ENCODE measurements at regions not wholly inside any gene's neighbourhood (a gene's known extent, or its start where the extent isn't known, plus 50 kb on each side); places are given as distances from the start of the nearest gene placed in this dataset.

GRCh38 chr4:181265370-181265769, 977.8 kb upstream of the TENM3 start:
- Mint-ChIP-seq H3K27ac (no peak overlapping the region), H3K9me3 (peaks cover 0 to 7% (median 2%) of the 10 kb centered on the region in 7 donors), H3K36me3 (no peaks in the 10 kb centered on the region), H3K27me3 (no peaks in the 10 kb centered on the region), H3K4me3 (no peak overlapping the region), H3K4me1 (no peaks in the 10 kb centered on the region)
- no peak for DNase-seq
- H3K4me1 ChIP-seq (ENCODE audit: control insufficient read depth, insufficient read depth, low read length, poor library complexity, severe bottlenecking) = no peaks in the 10 kb centered on the region
- no peaks in the 10 kb centered on the region for H3K9me3 ChIP-seq (ENCODE audit: control insufficient read depth in 2 of 2, low read length in 2 of 2)
- H3K4me3 ChIP-seq (ENCODE audit: low read depth, low read length) = no peak overlapping the region
- H3K36me3 ChIP-seq (ENCODE audit: control insufficient read depth, insufficient read depth, low read length) = no peaks in the 10 kb centered on the region
- H3K27ac ChIP-seq (ENCODE audit: insufficient read depth, low read length, poor library complexity, severe bottlenecking) = no peak overlapping the region
- no peak for ATAC-seq (ENCODE audit: low read depth in 2 of 2)
- no peaks in the 10 kb centered on the region for H3K27me3 ChIP-seq (ENCODE audit: control insufficient read depth, insufficient read depth, low read length)

- Histone ChIP-seq H3K36me3 (ENCODE audit: control insufficient read depth, insufficient read depth, low read length) (no peaks in the 10 kb centered on the region), H3K4me1 (ENCODE audit: control insufficient read depth, insufficient read depth, low read length, poor library complexity, severe bottlenecking) (no peaks in the 10 kb centered on the region), H3K27ac (ENCODE audit: insufficient read depth, low read length, poor library complexity, severe bottlenecking) (no peak overlapping the region), H3K4me3 (ENCODE audit: low read depth, low read length) (no peak overlapping the region), H3K9me3 (ENCODE audit: control insufficient read depth in 2 of 2, low read length in 2 of 2) (no peaks in the 10 kb centered on the region), H3K27me3 (ENCODE audit: control insufficient read depth, insufficient read depth, low read length) (no peaks in the 10 kb centered on the region)
- Mint-ChIP-seq H3K4me3 (no peak overlapping the region), H3K27ac (no peak overlapping the region), H3K36me3 (no peaks in the 10 kb centered on the region), H3K27me3 (no peaks in the 10 kb centered on the region), H3K9me3 (peaks cover 0 to 15% (median 3%) of the 10 kb centered on the region in 7 donors), H3K4me1 (no peaks in the 10 kb centered on the region)
- no peak for DNase-seq
- no peak for ATAC-seq (ENCODE audit: low read depth in 2 of 2)
Observed at GRCh38 chr4:181271116-181271640, 972.0 kb upstream of the TENM3 start.

- H3K27me3 ChIP-seq (ENCODE audit: control insufficient read depth, insufficient read depth, low read length) = no peaks in the 10 kb centered on the region
- H3K4me3 Mint-ChIP-seq = no peak overlapping the region
- no peak for DNase-seq
- no peaks in the 10 kb centered on the region for H3K27me3 Mint-ChIP-seq
- no peak overlapping the region for H3K4me3 ChIP-seq (ENCODE audit: low read depth, low read length)
- H3K9me3 Mint-ChIP-seq = peaks cover 1 to 21% (median 3%) of the 10 kb centered on the region in 7 donors
- H3K27ac ChIP-seq (ENCODE audit: insufficient read depth, low read length, poor library complexity, severe bottlenecking) = no peak overlapping the region
- no peaks in the 10 kb centered on the region for H3K36me3 Mint-ChIP-seq
- H3K36me3 ChIP-seq (ENCODE audit: control insufficient read depth, insufficient read depth, low read length) = no peaks in the 10 kb centered on the region
- no peaks in the 10 kb centered on the region for H3K4me1 Mint-ChIP-seq
- ATAC-seq (ENCODE audit: low read depth in 2 of 2) = no peak
- H3K9me3 ChIP-seq (ENCODE audit: control insufficient read depth in 2 of 2, low read length in 2 of 2) = no peaks in the 10 kb centered on the region
- no peak overlapping the region for H3K27ac Mint-ChIP-seq
- H3K4me1 ChIP-seq (ENCODE audit: control insufficient read depth, insufficient read depth, low read length, poor library complexity, severe bottlenecking) = no peaks in the 10 kb centered on the region
Observed at GRCh38 chr4:181272422-181272821, 970.8 kb upstream of the TENM3 start.

GRCh38 chr4:181278941-181279340, 964.3 kb upstream of the TENM3 start:
- Histone ChIP-seq H3K4me3 (ENCODE audit: low read depth, low read length) (no peak overlapping the region), H3K36me3 (ENCODE audit: control insufficient read depth, insufficient read depth, low read length) (no peaks in the 10 kb centered on the region), H3K4me1 (ENCODE audit: control insufficient read depth, insufficient read depth, low read length, poor library complexity, severe bottlenecking) (no peaks in the 10 kb centered on the region), H3K27me3 (ENCODE audit: control insufficient read depth, insufficient read depth, low read length) (no peaks in the 10 kb centered on the region), H3K27ac (ENCODE audit: insufficient read depth, low read length, poor library complexity, severe bottlenecking) (no peak overlapping the region), H3K9me3 (ENCODE audit: control insufficient read depth in 2 of 2, low read length in 2 of 2) (no peaks in the 10 kb centered on the region)
- Mint-ChIP-seq H3K4me1 (no peaks in the 10 kb centered on the region), H3K27ac (no peak overlapping the region), H3K4me3 (no peak overlapping the region), H3K27me3 (no peaks in the 10 kb centered on the region), H3K9me3 (peaks cover 0 to 16% (median 9%) of the 10 kb centered on the region in 7 donors), H3K36me3 (no peaks in the 10 kb centered on the region)
- DNase-seq (no peak), ATAC-seq (ENCODE audit: low read depth in 2 of 2) (no peak)

- no peaks in the 10 kb centered on the region for H3K4me1 ChIP-seq (ENCODE audit: control insufficient read depth, insufficient read depth, low read length, poor library complexity, severe bottlenecking)
- no peak for ATAC-seq (ENCODE audit: low read depth in 2 of 2)
- DNase-seq = no peak
- no peak overlapping the region for H3K27ac Mint-ChIP-seq
- H3K9me3 ChIP-seq (ENCODE audit: control insufficient read depth in 2 of 2, low read length in 2 of 2) = no peaks in the 10 kb centered on the region
- no peaks in the 10 kb centered on the region for H3K27me3 Mint-ChIP-seq
- no peaks in the 10 kb centered on the region for H3K36me3 Mint-ChIP-seq
- H3K36me3 ChIP-seq (ENCODE audit: control insufficient read depth, insufficient read depth, low read length) = no peaks in the 10 kb centered on the region
- no peak overlapping the region for H3K4me3 ChIP-seq (ENCODE audit: low read depth, low read length)
- no peaks in the 10 kb centered on the region for H3K27me3 ChIP-seq (ENCODE audit: control insufficient read depth, insufficient read depth, low read length)
- H3K9me3 Mint-ChIP-seq = peaks cover 2 to 16% (median 8%) of the 10 kb centered on the region in 7 donors
- no peaks in the 10 kb centered on the region for H3K4me1 Mint-ChIP-seq
- no peak overlapping the region for H3K27ac ChIP-seq (ENCODE audit: insufficient read depth, low read length, poor library complexity, severe bottlenecking)
- no peak overlapping the region for H3K4me3 Mint-ChIP-seq
Observed at GRCh38 chr4:181281451-181281850, 961.8 kb upstream of the TENM3 start.

GRCh38 chr4:181289198-181289597, 954.0 kb upstream of the TENM3 start:
- Histone ChIP-seq H3K4me1 (ENCODE audit: control insufficient read depth, insufficient read depth, low read length, poor library complexity, severe bottlenecking) (no peaks in the 10 kb centered on the region), H3K9me3 (ENCODE audit: control insufficient read depth in 2 of 2, low read length in 2 of 2) (no peaks in the 10 kb centered on the region), H3K4me3 (ENCODE audit: low read depth, low read length) (no peak overlapping the region), H3K27ac (ENCODE audit: insufficient read depth, low read length, poor library complexity, severe bottlenecking) (no peak overlapping the region), H3K36me3 (ENCODE audit: control insufficient read depth, insufficient read depth, low read length) (no peaks in the 10 kb centered on the region), H3K27me3 (ENCODE audit: control insufficient read depth, insufficient read depth, low read length) (no peaks in the 10 kb centered on the region)
- DNase-seq = no peak
- no peak overlapping the region for H3K27ac Mint-ChIP-seq
- H3K4me3 Mint-ChIP-seq = no peak overlapping the region
- H3K36me3 Mint-ChIP-seq = no peaks in the 10 kb centered on the region
- ATAC-seq (ENCODE audit: low read depth in 2 of 2) = no peak
- H3K27me3 Mint-ChIP-seq = no peaks in the 10 kb centered on the region
- H3K4me1 Mint-ChIP-seq = no peaks in the 10 kb centered on the region
- H3K9me3 Mint-ChIP-seq = peaks cover 0 to 11% (median 4%) of the 10 kb centered on the region in 7 donors

GRCh38 chr4:181291615-181292014, 951.6 kb upstream of the TENM3 start:
- DNase-seq = no peak
- H3K27me3 ChIP-seq (ENCODE audit: control insufficient read depth, insufficient read depth, low read length) = no peaks in the 10 kb centered on the region
- Mint-ChIP-seq H3K4me3 (no peak overlapping the region), H3K27me3 (no peaks in the 10 kb centered on the region), H3K36me3 (no peaks in the 10 kb centered on the region), H3K9me3 (peaks cover 0 to 9% (median 4%) of the 10 kb centered on the region in 7 donors), H3K4me1 (no peaks in the 10 kb centered on the region), H3K27ac (no peak overlapping the region)
- H3K4me1 ChIP-seq (ENCODE audit: control insufficient read depth, insufficient read depth, low read length, poor library complexity, severe bottlenecking) = no peaks in the 10 kb centered on the region
- H3K36me3 ChIP-seq (ENCODE audit: control insufficient read depth, insufficient read depth, low read length) = no peaks in the 10 kb centered on the region
- ATAC-seq (ENCODE audit: low read depth in 2 of 2) = no peak
- no peak overlapping the region for H3K27ac ChIP-seq (ENCODE audit: insufficient read depth, low read length, poor library complexity, severe bottlenecking)
- no peaks in the 10 kb centered on the region for H3K9me3 ChIP-seq (ENCODE audit: control insufficient read depth in 2 of 2, low read length in 2 of 2)
- no peak overlapping the region for H3K4me3 ChIP-seq (ENCODE audit: low read depth, low read length)

- no peaks in the 10 kb centered on the region for H3K4me1 Mint-ChIP-seq
Observed at GRCh38 chr4:181293014-181293413, 950.2 kb upstream of the TENM3 start.

More at GRCh38 chr4:181293014-181293413, 950.2 kb upstream of the TENM3 start:
- Mint-ChIP-seq H3K36me3 (no peaks in the 10 kb centered on the region), H3K27ac (peak overlapping the region in 1 of 3 donors; percentile 71), H3K9me3 (peaks cover 0 to 10% (median 5%) of the 10 kb centered on the region in 7 donors), H3K4me3 (no peak overlapping the region), H3K27me3 (no peaks in the 10 kb centered on the region)
- no peak for DNase-seq
- Histone ChIP-seq H3K27me3 (ENCODE audit: control insufficient read depth, insufficient read depth, low read length) (no peaks in the 10 kb centered on the region), H3K4me3 (ENCODE audit: low read depth, low read length) (no peak overlapping the region), H3K4me1 (ENCODE audit: control insufficient read depth, insufficient read depth, low read length, poor library complexity, severe bottlenecking) (no peaks in the 10 kb centered on the region), H3K36me3 (ENCODE audit: control insufficient read depth, insufficient read depth, low read length) (no peaks in the 10 kb centered on the region), H3K9me3 (ENCODE audit: control insufficient read depth in 2 of 2, low read length in 2 of 2) (no peaks in the 10 kb centered on the region), H3K27ac (ENCODE audit: insufficient read depth, low read length, poor library complexity, severe bottlenecking) (no peak overlapping the region)
- no peak for ATAC-seq (ENCODE audit: low read depth in 2 of 2)
